ENCODE measurements at regions not wholly inside any gene's neighbourhood (a gene's known extent, or its start where the extent isn't known, plus 50 kb on each side); places are given as distances from the start of the nearest gene placed in this dataset.

DNA sequence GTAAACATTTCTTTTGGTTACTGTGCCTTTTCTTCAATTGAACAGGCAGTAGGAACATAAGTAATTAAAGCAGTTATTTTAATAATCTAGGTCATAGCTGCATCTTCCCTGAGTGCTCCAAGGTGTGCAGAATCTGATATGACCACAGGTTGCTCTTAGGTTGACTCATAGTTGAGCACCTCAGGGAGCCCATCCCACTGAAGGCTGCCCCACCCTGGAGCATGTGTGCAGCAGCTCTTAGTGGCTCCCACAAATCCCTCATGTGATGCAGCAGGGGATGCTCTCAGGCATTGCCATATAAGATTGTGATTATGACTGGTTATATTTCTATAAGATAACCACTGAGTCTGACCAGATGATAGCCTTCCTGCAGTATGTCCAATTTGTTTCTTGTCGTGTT lies 72.3 kb downstream of the ZNF518B start:
- no peak for TF ChIP-seq POLR2A (IDR thresholded peaks at IDR 0.05; ENCODE audit: low read length)
- no peak for TF ChIP-seq GATA1 (IDR thresholded peaks at IDR 0.05; ENCODE audit: low read depth, low read length)
